AG04449 (cell line): ENCODE measurements at regions not wholly inside any gene's neighbourhood (a gene's known extent, or its start where the extent isn't known, plus 50 kb on each side); places are given as distances from the start of the nearest gene placed in this dataset.

Source experiments
- CTCF ChIA-PET: fragments of 350-600 bp; formaldehyde crosslinking; extraction: SDS; loops from one replicate; lab custom pipeline; 2021; ENCODE audit warnings: antibody characterized with exemption; lab: Yijun Ruan, JAX
- POLR2A ChIA-PET: fragments of 400-600, 350-600 bp; formaldehyde crosslinking; extraction: SDS; loops from one replicate; lab custom pipeline; 2020; ENCODE audit warnings: antibody characterized with exemption, inconsistent platforms; lab: Yijun Ruan, JAX
- DNase-seq: peaks from one replicate; pipeline ENCODE4 v3.0.0-alpha.2; 2010; ENCODE audit warnings: low read depth, low spot score
- H3K4me3 ChIP-seq: 2 replicates; pipeline ENCODE4 v1.5.1; 2011; ENCODE audit warnings: low read depth, mild to moderate bottlenecking, control low read depth, low read length
- CTCF ChIP-seq: IDR thresholded peaks from one replicate; pipeline ENCODE4 v1.5.1; 2011; ENCODE audit warnings: mild to moderate bottlenecking, moderate library complexity, low read length, control low read depth, inconsistent platforms; ENCODE audit not compliant: insufficient read depth; ENCODE audit errors: missing control alignments

GRCh38 chr16:65281586-65281985, 159.7 kb upstream of the CDH11 start:
- no peak for DNase-seq
- ChIA-PET POLR2A (interaction anchor here (0.6 kb wide), 1 partner anchor 159 kb away, joined by 3 read pairs; the partner anchor contains the start of gene CDH11), CTCF (no interaction called here)
- no peak for TF ChIP-seq CTCF
- H3K4me3 ChIP-seq: no peak overlapping the region

GRCh38 chr16:65280845-65281512, 159.1 kb upstream of the CDH11 start:
- no peak overlapping the region for H3K4me3 ChIP-seq
- CTCF ChIA-PET: no interaction called here
- DNase-seq: no peak
- no peak for TF ChIP-seq CTCF
- POLR2A ChIA-PET: no interaction called here

GRCh38 chr16:65279576-65279975, 157.7 kb upstream of the CDH11 start:
- no peak overlapping the region for H3K4me3 ChIP-seq
- TF ChIP-seq CTCF: no peak
- ChIA-PET POLR2A (no interaction called here), CTCF (no interaction called here)
- DNase-seq: no peak

GRCh38 chr16:65278874-65279273, 157.0 kb upstream of the CDH11 start:
- no peak for TF ChIP-seq CTCF
- no peak for DNase-seq
- CTCF ChIA-PET: no interaction called here
- H3K4me3 ChIP-seq: no peak overlapping the region
- POLR2A ChIA-PET: no interaction called here

GRCh38 chr16:65274566-65274965, 152.7 kb upstream of the CDH11 start:
- no peak for TF ChIP-seq CTCF

GRCh38 chr16:65272699-65273414, 151.0 kb upstream of the CDH11 start:
- ChIA-PET CTCF (no interaction called here), POLR2A (no interaction called here)
- H3K4me3 ChIP-seq: no peak overlapping the region
- TF ChIP-seq CTCF: no peak
- DNase-seq: no peak

More at GRCh38 chr16:65274566-65274965, 152.7 kb upstream of the CDH11 start:
- DNase-seq: peak; percentile 40
- H3K4me3 ChIP-seq: no peak overlapping the region
- ChIA-PET CTCF (no interaction called here), POLR2A (no interaction called here)
